OCI-LY1 (cell line): ENCODE measurements at regions not wholly inside any gene's neighbourhood (a gene's known extent, or its start where the extent isn't known, plus 50 kb on each side); places are given as distances from the start of the nearest gene placed in this dataset.

ENCODE experiments used
- H2AFZ ChIP-seq: fragments of 200-600 bp; sonication (generic), shearing (Covaris generic); 2 replicates; pipeline ENCODE4 v1.6.0; 2014; ENCODE audit warnings: antibody characterized with exemption, mild to moderate bottlenecking, low read length
- H3F3A ChIP-seq: fragments of 200-600 bp; sonication (generic), shearing (Covaris generic); 2 replicates; pipeline ENCODE4 v1.6.0; 2014; ENCODE audit warnings: mild to moderate bottlenecking, antibody characterized with exemption, low read length, moderate library complexity; ENCODE audit not compliant: insufficient read depth
- H3K27ac ChIP-seq: fragments of 200-600 bp; sonication (generic); 2 replicates; pipeline ENCODE4 v1.5.1; 2014; ENCODE audit warnings: low read length, mixed run types, mild to moderate bottlenecking, low read depth; ENCODE audit not compliant: poor library complexity, severe bottlenecking
- H3K27me3 ChIP-seq: fragments of 200-600 bp; sonication (generic); 2 replicates; pipeline ENCODE4 v1.6.0; 2014; ENCODE audit warnings: antibody characterized with exemption, mild to moderate bottlenecking, low read length, moderate library complexity; ENCODE audit not compliant: insufficient read depth
- H3K36me3 ChIP-seq: fragments of 200-600 bp; sonication (generic); 2 replicates; pipeline ENCODE4 v1.6.1; 2014; ENCODE audit warnings: mild to moderate bottlenecking, antibody characterized with exemption, low read length, moderate library complexity, mixed read lengths; ENCODE audit not compliant: insufficient read depth
- H3K4me1 ChIP-seq: fragments of 200-600 bp; sonication (generic); 2 replicates; pipeline ENCODE4 v1.5.1; 2014; ENCODE audit warnings: mild to moderate bottlenecking, low read length, moderate library complexity; ENCODE audit not compliant: insufficient read depth, severe bottlenecking
- H3K4me2 ChIP-seq: fragments of 200-600 bp; sonication (generic), shearing (Covaris generic); 2 replicates; pipeline ENCODE4 v1.6.1; 2014; ENCODE audit warnings: low read length
- H3K4me3 ChIP-seq: fragments of 200-600 bp; sonication (generic); 2 replicates; pipeline ENCODE4 v1.5.1; 2014; ENCODE audit warnings: low read length, low read depth, mild to moderate bottlenecking, mixed read lengths; ENCODE audit not compliant: poor library complexity, severe bottlenecking
- H3K79me2 ChIP-seq: fragments of 200-600 bp; shearing (Covaris generic); 2 replicates; pipeline ENCODE4 v1.6.1; 2016; ENCODE audit warnings: mixed run types, low read length, mixed read lengths; ENCODE audit not compliant: insufficient read depth
- H3K9ac ChIP-seq: fragments of 200-600 bp; sonication (generic), shearing (Covaris generic); 2 replicates; pipeline ENCODE4 v1.6.1; 2014; ENCODE audit warnings: mild to moderate bottlenecking, low read length, mixed read lengths
- H3K9me2 ChIP-seq: fragments of 200-600 bp; sonication (generic), shearing (Covaris generic); 2 replicates; pipeline ENCODE4 v1.6.1; 2014; ENCODE audit warnings: low read depth, mild to moderate bottlenecking, low read length, mixed read lengths
- H3K9me3 ChIP-seq: fragments of 200-600 bp; shearing (Covaris generic); 2 replicates; pipeline ENCODE4 v1.6.1; 2014; ENCODE audit warnings: low read length, mixed read lengths
- H4K20me1 ChIP-seq: fragments of 200-600 bp; sonication (generic), shearing (Covaris generic); 2 replicates; pipeline ENCODE4 v1.6.0; 2016; ENCODE audit warnings: mild to moderate bottlenecking, low read length; ENCODE audit not compliant: insufficient read depth
- CTCF ChIP-seq: fragments of 200-600 bp; sonication (generic), shearing (Covaris generic); IDR thresholded peaks from 2 replicates; pipeline ENCODE4 v1.5.1; 2017; ENCODE audit warnings: mild to moderate bottlenecking, antibody characterized with exemption, low read length, moderate library complexity, mixed read lengths
- EZH2 ChIP-seq: fragments of 200-600 bp; sonication (generic), shearing (Covaris generic); IDR thresholded peaks from 2 replicates; pipeline ENCODE4 v1.8.0; 2017; ENCODE audit warnings: borderline replicate concordance, mixed run types, mild to moderate bottlenecking, antibody characterized with exemption, low read length, moderate library complexity, mixed read lengths

- H3K9me3 ChIP-seq: no peaks in the 10 kb centered on the region
These were observed 719.6 kb downstream of the BRD1 start for GRCh38 chr22:49107961-49108530.

GRCh38 chr22:49107561-49107960 is 720.1 kb downstream of the BRD1 start:
- Histone ChIP-seq H3K4me2 (no peak overlapping the region), H3F3A (no peaks in the 10 kb centered on the region), H3K79me2 (no peaks in the 10 kb centered on the region), H3K36me3 (no peaks in the 10 kb centered on the region), H3K27me3 (no peaks in the 10 kb centered on the region), H3K9me3 (no peaks in the 10 kb centered on the region), H2AFZ (no peak overlapping the region), H3K4me3 (no peak overlapping the region), H3K27ac (no peak overlapping the region), H3K9me2 (no peaks in the 10 kb centered on the region), H4K20me1 (no peaks in the 10 kb centered on the region), H3K9ac (no peak overlapping the region), H3K4me1 (no peaks in the 10 kb centered on the region)
- TF ChIP-seq EZH2 (no peak), CTCF (no peak)

More at GRCh38 chr22:49107961-49108530, 719.6 kb downstream of the BRD1 start:
- Histone ChIP-seq H3K4me1 (no peaks in the 10 kb centered on the region), H4K20me1 (no peaks in the 10 kb centered on the region), H3K9ac (no peak overlapping the region), H2AFZ (no peak overlapping the region), H3K9me2 (no peaks in the 10 kb centered on the region), H3K4me3 (no peak overlapping the region), H3K27me3 (no peaks in the 10 kb centered on the region), H3K27ac (no peak overlapping the region), H3K79me2 (no peaks in the 10 kb centered on the region), H3K36me3 (no peaks in the 10 kb centered on the region), H3K4me2 (no peak overlapping the region), H3F3A (no peaks in the 10 kb centered on the region)
- TF ChIP-seq EZH2 (no peak), CTCF (no peak)

- no peaks in the 10 kb centered on the region for H3K36me3 ChIP-seq
- H3K4me3 ChIP-seq: no peak overlapping the region
- TF ChIP-seq CTCF (no peak), EZH2 (no peak)
- no peak overlapping the region for H2AFZ ChIP-seq
- no peaks in the 10 kb centered on the region for H3K79me2 ChIP-seq
- H4K20me1 ChIP-seq: no peaks in the 10 kb centered on the region
- H3K27ac ChIP-seq: no peak overlapping the region
- H3K4me2 ChIP-seq: no peak overlapping the region
- no peaks in the 10 kb centered on the region for H3K27me3 ChIP-seq
- H3K9ac ChIP-seq: no peak overlapping the region
- no peaks in the 10 kb centered on the region for H3F3A ChIP-seq
- H3K4me1 ChIP-seq: no peaks in the 10 kb centered on the region
- no peaks in the 10 kb centered on the region for H3K9me3 ChIP-seq
- no peaks in the 10 kb centered on the region for H3K9me2 ChIP-seq
These were observed 720.9 kb downstream of the BRD1 start for GRCh38 chr22:49106842-49107152.
